ENCODE measurements at regions not wholly inside any gene's neighbourhood (a gene's known extent, or its start where the extent isn't known, plus 50 kb on each side); places are given as distances from the start of the nearest gene placed in this dataset.

- TF ChIP-seq TAF1 (IDR thresholded peaks at IDR 0.05; ENCODE audit: borderline replicate concordance, low read depth, low read length) (no peak), POLR2AphosphoS5 (IDR thresholded peaks at IDR 0.05; ENCODE audit: low read depth, low read length) (no peak), POLR2A (IDR thresholded peaks at IDR 0.05; ENCODE audit: low read depth, low read length) (no peak)
These were observed 288.6 kb downstream of the ICE1 start for GRCh38 chr5:5711112-5711511.

Data from GM12892 (cell line).